Stimulated activated naive CD4-positive, alpha-beta T cell treated with Interleukin-2 at 50 U/mL for 16 hours (primary cell): ENCODE measurements at regions not wholly inside any gene's neighbourhood (a gene's known extent, or its start where the extent isn't known, plus 50 kb on each side); places are given as distances from the start of the nearest gene placed in this dataset.

Experiments used
- DNase-seq: peaks from one replicate; lab custom pipeline; 2025; lab: John Stamatoyannopoulos, UW

DNA sequence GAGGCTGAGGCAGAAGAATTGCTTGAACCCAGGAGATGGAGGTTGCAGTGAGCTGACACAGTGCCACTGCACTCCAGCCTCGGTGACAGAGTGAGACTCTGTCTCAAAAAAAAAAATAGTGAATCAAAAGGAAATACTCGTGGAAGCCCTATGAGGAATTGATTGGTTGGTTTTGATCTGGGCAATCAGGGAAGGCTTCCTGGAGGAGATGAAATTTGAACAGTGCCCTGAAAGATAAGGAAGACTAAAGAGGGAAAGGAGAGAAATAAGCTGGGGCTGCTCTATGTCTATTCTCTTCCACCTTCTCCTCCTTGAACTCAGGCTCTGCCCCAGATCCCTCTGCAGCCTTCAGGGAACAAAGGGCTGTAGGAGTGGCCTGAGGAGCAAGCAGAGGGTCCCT lies 54.1 kb downstream of the IRF2BPL start:
- DNase-seq = no peak

DNA sequence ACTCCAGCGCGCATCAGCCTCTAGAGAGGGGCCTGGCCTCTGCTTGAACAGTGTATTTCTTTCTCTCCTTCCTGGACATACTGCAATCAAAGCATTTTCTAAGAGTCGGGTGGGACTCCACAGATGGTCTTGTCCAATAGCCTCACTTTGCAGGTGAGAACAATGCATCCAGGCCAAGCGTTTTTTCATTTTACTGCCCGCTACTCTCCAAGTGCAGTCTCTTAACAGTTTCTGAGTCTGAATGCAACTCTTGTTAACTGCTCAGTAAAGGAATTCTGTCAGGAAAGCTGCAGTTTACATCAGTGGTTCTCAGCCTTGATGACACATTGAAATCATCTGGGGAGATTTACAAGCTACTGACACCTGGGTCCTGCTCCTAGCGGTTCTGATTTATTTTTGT lies 57.0 kb downstream of the IRF2BPL start:
- no peak for DNase-seq

DNA sequence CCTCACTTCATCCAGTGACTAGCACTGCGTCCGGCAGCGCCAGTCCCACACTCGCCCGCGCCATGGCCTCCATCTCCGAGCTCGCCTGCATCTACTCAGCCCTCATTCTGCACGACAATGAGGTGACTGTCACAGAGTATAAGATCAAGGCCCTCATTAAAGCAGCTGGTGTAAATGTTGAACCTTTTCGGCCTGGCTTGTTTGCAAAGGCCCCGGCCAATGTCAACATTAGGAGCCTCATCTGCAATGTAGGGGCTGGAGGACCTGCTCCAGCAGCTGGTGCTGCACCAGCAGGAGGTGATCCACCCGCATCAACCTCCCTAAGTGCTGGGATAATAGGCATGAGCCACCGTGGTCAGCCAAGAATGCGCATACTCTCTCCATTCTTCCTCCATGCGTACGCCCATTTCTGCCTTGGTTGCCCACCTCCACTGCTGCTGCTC lies 59.9 kb downstream of the IRF2BPL start:
- DNase-seq = no peak

DNA sequence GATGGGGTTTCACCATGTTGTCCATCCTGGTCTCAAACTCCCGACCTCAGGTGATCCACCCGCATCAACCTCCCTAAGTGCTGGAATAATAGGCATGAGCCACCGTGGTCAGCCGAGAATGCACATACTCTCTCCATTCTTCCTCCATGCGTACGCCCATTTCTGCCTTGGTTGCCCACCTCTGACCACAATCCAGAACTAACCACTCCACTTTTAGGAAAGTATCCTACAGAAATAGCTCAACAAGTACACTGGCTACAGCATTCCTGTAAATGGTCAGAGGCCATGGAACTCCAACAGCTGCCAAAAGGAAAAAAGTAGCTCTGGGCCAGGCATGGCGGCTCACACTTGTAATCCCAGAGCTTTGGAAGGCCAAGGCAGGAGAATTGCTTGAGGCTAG lies 60.7 kb downstream of the IRF2BPL start:
- no peak for DNase-seq

DNA sequence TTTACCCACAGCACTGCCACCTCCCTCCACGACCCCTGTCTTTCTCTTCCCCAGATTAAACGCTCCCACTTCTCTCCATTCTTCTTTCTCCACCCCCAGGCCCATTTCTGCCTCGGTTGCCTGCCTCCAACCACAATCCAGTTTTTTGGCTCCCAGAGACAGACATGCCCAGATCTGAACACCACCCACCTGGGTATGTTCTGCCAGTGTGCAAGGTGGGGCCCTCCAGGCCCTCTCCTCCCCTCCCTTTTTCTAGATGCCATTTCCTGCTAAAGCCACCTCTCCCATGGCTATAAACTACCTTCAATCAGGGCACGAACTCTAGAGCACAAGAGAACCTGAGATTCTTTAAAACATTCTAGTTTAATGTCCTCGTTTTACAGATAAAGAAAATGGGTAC lies 63.3 kb downstream of the IRF2BPL start:
- DNase-seq = no peak

DNA sequence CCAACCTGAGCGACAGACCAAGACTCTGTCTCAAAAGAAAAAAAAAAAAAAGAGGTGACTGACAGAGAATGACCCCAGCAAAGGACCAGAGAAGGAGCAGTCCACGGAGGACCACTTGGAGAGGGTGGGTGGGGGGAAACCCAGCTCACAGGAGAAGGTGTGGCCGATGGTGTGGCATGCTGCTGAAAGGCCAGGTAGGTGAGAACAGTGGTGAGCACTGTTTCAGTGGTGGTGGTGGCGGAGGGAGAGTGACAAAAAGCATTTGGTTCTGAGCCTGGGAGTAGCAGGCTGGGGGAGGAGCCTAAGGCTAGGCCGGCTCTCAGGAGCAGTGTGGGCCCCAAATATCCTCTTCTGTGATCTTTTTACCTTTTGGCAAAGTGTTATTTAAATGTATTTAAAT lies 63.8 kb downstream of the IRF2BPL start:
- DNase-seq = no peak

DNA sequence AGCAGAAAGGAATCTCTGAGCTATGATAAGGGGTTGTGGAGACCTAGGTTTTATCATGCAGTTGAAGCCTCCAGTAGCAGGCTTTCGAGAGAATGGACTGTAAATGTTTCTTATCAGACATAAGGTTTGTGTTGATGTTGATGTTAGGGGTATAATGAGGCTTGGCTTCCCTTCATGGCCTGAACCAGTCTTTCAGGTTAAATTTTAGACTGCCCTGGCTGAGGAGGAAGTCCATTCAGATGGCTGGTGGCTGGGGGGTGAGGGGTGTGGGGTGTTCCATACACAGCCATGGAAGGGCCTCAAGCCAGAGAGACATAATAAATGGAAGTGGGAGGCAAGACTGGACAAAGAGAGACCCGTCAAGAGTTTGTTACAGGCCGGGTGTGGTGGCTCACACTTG lies 65.1 kb downstream of the IRF2BPL start:
- no peak for DNase-seq

DNA sequence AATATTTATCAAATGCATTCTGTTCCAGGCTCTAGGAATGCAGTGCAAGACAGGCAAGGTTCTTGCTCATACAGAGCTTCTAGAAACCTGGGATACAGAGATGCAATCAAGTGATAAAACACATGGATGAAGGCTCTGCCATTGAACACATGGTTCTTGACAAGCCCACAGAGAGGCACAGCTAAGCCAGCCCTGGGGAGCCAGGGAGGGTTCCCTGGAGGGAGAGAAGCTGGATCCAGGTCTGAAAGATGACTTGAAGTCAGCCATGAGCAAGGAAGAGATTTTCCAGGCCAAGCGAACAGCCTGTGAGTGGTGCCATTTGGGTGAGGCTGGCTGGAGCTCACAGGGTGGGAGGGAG lies 66.2 kb downstream of the IRF2BPL start:
- DNase-seq = no peak

DNA sequence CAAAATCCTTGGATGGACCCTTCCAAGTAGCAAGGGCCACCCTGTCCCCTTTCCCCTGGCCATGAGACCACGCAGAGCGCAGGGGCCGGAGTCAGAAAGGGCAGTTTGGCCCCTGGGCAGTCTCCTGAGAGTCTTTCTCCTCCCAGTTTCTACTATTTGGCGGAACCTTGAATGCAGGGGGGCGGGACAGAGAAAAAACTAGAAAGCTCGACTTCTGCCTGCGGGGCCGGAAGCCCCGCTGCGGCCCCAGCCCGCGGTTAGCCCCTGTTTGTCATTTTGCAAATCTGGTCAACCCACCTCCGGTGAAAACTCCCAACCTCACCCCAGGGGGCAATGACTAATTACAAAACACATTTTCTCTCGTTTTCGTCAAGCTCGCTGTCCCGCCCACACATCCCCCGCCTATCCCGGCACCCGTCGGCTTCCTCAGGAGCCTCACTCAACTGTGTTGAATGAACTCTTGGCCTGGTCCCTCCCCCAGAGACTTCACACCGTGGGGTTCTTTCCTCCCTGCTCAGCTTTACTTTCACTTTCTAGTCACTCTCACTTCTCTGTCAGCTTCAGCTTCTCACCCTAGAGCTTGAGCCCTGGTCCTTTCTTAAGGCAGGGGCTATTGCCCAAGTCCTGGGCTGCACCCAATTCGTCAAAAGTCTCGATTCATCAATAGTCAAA lies 66.7 kb downstream of the IRF2BPL start:
- peak; percentile 98 for DNase-seq

DNA sequence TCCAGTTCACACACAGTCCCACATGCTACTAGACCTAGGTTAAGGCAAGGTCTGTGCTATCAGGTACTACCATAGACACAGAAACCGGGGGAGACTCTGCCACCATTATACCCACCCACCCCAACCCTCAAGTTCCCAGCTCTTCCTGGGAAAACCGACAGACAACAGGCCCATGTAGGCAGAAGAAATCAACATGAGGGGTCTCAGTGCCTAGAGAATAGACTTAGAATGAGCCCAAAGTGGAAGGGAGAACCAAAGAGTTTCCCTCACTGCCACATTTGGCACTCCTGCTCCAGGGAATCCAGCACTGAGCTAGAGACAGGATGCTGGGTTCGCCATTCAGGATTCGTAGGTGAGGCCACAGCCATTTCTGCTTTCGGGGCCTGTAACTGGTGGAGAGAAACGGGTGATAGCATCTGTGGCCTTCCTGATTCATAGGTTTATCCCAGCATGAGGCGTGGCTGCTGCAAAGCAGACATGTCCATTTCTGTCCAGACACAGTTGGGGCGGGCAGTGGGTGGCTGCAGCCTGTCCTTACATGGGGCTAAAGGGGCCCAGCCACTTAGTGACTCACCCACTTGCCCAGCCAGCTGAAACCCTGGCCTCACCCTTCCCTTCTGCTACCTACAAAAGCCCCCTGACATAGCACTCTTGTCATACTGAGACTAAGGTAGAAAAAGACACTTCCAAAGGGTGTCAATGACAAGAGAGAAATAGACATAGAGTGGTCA lies 69.4 kb downstream of the IRF2BPL start:
- DNase-seq = no peak

DNA sequence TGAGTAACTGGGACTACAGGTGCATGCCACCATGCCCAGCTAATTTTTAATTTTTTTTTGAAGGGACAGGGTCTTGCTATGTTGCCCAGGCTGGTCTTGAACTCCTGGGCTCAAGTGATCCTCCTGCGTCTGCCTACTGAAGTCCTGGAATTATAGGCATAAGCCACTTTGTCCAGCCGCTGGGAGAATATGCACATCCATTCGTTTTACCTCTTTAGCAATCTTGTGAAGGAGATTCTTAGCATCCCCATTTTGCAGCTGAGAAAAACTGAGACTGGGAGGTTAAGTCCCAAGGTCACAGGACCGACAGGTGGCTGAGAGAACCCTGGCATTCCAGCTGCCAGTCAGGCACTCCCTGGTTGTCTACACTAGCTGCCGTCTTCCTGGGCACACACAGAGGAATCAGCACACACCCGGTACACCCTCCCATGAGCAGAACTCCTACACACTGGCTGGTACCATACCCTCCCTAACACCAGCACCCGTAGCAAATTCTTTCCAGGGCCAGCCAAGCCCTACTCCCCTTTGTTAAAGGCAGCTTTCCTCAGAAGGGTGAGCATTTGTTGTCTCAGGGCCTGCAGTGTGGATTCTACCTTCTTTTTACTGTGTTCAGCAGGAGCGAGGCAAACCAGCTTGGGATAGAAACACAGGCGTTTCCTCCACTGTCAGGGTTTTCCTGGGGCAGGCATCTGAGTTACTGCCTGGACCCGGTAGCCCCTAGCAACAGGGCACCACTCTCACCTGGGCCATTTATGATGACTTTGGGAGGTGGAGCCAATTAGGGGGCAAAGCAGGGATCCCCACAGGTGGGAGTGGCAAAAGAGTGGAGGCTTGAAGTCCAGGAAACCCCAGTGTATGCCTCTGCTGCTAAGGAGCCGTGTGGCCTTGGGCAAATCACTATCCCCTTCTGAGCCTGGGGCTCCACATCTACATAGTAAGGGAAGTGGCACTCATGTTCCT lies 70.2 kb downstream of the IRF2BPL start:
- no peak for DNase-seq

DNA sequence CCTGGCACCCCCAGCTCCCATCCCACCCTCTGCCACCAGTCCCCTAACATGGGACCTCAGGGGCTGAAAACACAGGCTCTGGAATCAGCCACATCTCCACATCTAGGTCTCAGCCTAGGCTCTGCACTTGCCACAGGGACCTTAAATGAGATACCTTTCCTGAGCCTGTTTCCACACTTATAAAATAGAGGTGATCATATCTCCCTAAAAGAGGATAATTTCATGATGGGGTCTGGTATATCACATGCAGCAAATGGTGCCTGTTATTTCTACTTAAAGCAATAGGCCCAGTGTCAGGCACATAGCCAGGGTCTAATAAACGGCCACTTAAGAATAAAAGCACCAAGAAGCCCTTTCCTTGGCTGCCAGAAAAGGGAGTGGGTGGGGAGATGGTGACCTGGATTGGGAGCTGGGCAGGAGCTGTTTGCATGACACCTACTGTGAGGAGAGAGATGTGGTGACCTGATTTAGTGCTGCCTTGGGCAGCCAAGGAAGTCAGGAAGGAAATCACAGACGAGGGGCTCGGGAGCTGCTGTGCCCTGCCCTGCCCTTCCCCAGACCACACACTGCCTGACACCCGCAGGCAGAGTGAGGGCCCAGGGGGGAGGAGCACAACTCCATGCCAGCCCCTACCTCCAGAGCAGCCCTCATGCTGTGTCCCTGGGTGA lies 71.2 kb downstream of the IRF2BPL start:
- DNase-seq = no peak

DNA sequence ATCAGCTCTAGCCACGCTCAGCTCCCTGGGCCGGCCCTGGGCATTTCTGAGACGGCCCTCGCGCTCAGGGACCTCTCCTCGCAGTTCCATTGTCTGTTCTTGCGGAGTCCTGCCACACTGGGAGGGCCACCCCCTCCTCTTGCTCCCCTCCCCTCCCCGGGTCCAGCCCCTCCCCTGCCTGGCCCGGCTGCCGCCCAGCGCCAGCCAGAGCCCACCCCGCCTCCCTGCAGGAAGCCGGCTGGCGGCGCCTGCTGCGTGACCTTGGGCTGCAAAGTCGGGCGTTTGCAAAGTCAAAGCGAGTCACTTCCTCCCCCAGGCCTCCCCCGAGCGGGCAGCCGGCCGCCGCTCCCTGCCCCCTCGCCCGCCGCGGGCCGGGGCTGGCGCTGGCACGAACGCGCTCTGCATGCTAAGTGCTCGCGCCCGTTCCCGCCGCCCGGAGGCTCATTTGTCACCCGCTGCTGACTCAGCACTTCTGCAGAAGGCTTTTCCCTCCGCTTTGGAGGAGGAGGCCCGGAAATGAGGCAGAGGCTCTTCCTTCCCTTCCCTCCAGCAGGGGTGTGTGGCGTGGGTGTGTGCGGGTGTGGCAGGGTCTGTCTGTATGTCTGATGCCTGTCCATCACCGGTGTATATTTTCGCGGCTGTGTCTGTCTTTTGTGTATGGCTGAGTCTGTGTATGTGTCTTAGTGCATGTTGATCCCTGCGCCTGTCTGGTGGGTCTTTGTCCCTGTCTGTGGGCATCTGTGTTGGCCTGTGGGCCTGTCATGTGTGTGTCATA lies 72.0 kb downstream of the IRF2BPL start:
- DNase-seq = peak; percentile 86

DNA sequence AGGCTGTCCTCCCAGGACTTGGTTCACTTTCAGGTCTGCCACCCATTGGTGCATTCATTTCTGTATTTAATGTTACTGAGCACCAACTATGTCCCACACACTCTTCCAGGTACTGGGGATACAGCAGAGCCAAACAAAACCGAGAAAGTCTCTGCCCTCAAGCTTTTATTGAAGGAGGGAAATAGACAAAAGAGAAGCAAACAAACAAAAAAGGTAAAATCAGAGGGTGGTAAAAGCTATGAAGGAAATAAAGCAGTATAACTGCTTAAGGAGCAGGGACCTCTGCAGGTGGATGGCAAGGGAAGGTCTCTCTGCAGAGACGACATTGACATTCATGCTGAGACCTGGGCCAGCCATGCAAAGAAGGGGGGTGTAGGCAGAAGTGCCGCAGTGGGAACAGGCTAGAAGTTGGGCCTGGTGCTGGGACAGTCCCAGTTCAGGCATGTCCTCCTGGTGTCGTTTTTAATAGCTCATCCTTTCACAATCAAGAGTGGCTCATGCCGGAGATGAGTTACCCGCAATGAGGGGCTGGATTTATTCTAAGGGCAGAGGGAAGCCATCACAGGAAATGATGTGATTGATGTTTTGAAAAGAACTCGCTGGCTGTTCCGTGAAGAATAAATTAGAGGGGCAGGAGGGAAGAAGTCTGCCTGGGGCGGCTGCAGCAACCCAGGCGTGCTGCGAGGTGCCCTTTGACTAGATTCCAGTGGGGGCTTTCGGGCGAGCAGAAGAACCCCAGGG lies 72.8 kb downstream of the IRF2BPL start:
- peak; percentile 53 for DNase-seq

DNA sequence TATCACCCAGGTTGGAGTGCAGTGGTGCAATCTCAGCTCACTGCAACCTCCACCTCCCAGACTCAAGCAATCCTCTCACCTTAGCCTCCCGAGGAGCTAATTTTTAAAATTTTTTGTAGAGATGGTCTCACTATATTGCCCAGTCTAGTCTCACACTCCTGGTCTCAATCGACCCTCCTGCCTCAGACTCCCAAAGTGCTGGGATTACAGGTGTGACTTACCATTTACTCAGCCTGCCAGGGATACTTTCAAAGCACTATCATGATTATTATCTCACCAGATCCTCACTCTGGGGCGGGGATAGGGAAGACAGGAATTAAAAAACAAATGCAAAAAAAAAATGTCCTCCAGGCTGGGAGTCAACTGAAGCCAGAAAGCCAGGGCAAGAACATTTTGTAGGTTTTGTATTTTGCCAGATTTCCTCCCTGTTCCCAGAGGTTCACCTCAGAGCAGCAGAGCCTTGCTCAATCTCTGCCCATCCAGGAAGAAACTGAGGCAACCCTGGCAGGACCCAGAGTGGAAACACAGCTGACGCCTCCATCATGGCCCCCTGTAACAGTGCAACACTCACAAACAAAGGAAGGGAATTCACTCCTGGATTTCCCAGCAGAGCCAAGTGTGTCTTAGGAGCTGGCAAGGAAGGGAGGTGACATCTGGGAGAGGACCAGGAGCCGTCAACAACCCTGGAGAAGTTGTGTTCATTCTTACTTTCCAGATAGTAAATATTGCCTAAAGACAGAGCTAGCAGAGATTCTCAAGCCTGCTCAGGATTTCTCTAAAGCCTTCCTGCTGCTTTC lies 73.9 kb downstream of the IRF2BPL start:
- no peak for DNase-seq

DNA sequence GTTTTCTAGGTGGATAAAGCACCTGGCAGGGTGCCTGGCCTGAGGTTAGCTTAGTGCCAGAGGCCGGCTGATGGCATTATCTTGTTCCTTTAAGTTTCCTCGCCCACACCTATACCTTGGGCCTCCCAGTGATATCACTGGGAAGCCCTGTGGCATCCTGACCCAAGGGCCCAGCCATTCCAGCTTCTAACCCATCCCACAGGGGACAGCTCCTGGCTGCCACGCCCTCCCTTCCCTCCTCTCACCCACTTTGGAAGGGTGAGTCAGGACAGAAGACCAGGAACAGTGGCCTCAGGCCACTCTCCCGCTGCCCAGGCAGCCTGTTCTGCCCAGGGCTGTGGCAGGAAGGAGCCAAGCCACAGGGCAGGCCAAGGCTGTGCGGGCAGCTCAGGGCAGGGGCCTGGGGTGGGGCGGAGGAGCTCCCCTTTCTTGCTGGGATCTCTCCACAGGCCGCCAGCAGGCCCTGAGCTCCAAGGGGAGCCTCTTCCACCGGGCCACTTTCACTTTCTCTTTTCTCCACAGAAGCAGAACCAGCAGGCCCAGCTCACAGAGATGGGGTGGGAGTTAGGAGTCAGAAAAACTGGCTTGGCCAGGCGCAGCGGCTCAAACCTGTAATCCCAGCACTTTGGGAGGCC lies 75.1 kb downstream of the IRF2BPL start:
- DNase-seq = peak; percentile 10

DNA sequence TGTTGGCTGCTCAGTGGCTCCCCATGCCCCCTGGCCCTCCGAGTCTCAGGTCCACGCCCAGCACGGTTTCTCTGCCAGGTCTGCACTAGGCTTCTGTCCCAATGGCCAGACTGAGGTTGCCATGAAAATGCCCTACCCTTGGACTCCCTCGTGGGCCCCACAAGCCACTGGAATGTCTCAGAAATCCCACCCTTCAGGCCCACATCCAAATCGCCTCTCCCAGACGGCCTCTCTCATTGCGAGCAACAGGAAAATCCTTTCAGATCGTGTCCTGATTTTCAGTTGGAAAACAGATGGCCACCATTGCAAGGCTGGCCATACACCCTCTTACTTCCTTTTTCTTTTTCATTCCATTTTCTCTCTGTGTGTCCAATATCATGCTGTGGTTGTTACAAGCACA lies 77.3 kb downstream of the IRF2BPL start:
- DNase-seq = no peak

DNA sequence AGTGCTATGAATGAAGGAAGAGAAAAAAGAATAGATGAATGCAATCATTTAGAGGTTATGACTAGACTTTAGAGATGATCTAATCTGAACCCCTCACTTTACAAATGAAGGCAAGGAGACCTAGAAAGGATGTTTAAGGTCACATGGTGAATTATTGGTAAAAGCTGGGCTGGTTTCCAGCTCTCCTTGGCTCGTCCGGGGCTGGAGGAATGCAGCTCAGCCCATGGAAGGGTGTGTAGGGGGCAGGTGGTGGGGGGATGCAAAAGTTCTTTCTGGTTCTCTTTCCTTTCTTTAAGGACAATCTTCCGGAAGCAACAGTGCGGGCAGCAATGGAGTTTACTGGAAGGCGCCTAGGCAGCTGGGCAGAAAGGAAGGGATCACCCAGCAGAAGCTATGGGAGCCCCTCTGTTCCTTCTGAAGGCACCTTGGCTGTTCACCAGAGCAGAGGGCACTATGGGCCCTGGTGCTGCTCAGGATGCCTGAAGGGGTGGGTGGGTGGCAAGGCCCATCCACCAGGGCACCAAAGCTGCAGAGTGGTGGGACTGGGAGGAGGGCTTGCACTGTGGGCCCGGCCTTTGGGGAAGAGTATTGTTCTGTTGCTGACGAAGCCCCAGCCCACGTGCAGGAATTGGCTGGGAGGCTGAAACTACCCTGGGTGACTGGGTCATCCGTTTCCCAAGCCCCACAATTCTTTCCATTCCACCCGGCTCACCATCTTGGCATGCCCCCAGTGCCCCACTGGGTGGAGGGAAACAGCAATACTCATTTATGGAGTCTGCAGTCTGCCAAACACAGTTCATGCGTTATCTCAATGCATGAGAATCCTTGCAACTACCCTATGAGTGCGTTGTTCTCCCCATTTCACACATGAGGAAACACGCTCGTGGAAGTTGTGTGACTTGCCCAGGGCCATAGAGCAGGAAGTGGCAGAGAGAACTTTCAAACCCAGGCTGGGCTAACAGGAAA lies 78.2 kb downstream of the IRF2BPL start:
- DNase-seq = no peak
